H1 (cell line): ENCODE measurements at regions not wholly inside any gene's neighbourhood (a gene's known extent, or its start where the extent isn't known, plus 50 kb on each side); places are given as distances from the start of the nearest gene placed in this dataset.

Experiments
- CREB1 ChIP-seq: IDR thresholded peaks from 2 replicates; pipeline ENCODE4 v1.6.1; 2012; ENCODE audit warnings: inconsistent platforms
- MAFK ChIP-seq: IDR thresholded peaks from 2 replicates; pipeline ENCODE4 v1.6.1; 2012; ENCODE audit warnings: low read depth, mild to moderate bottlenecking, improper control_type of control experiment, low read length
- TAF1 ChIP-seq: IDR thresholded peaks from 2 replicates; pipeline ENCODE4 v1.6.1; 2011; ENCODE audit warnings: mild to moderate bottlenecking, low read depth, low read length
- YY1 ChIP-seq: IDR thresholded peaks from 2 replicates; pipeline ENCODE4 v1.6.1; 2011; ENCODE audit warnings: low read depth, mild to moderate bottlenecking, low read length
- TF ChIP-seq, protein P1 (sequence below): fragments of 300-600 bp; sonication (generic); IDR thresholded peaks from 2 replicates; pipeline ENCODE4 v1.7.1; 2012; ENCODE audit warnings: low read length, moderate library complexity, mild to moderate bottlenecking, inconsistent platforms; ENCODE audit not compliant: insufficient replicate concordance

DNA sequence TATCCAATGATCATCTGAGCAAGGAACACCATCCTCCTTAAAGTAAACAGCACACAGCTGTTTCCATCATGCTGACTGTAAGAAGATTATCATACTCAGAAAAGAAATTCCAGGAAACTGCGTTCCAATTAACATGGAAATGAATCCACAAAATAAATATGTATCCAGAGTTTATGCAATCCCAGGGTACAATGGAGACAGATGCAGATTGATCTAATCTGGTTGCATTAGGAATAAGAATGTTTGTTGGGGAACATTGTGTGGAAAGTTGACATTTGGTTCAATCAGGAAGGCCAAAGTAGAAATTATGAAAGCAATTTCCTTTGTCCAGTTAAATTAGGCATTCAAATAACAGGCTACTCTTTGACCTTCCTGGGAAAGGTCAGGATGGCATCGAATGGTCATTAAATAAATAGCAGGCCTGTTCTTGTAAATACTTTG, 236.9 kb upstream of the AMIGO2 start (continued):
- TF ChIP-seq, protein P1, sequence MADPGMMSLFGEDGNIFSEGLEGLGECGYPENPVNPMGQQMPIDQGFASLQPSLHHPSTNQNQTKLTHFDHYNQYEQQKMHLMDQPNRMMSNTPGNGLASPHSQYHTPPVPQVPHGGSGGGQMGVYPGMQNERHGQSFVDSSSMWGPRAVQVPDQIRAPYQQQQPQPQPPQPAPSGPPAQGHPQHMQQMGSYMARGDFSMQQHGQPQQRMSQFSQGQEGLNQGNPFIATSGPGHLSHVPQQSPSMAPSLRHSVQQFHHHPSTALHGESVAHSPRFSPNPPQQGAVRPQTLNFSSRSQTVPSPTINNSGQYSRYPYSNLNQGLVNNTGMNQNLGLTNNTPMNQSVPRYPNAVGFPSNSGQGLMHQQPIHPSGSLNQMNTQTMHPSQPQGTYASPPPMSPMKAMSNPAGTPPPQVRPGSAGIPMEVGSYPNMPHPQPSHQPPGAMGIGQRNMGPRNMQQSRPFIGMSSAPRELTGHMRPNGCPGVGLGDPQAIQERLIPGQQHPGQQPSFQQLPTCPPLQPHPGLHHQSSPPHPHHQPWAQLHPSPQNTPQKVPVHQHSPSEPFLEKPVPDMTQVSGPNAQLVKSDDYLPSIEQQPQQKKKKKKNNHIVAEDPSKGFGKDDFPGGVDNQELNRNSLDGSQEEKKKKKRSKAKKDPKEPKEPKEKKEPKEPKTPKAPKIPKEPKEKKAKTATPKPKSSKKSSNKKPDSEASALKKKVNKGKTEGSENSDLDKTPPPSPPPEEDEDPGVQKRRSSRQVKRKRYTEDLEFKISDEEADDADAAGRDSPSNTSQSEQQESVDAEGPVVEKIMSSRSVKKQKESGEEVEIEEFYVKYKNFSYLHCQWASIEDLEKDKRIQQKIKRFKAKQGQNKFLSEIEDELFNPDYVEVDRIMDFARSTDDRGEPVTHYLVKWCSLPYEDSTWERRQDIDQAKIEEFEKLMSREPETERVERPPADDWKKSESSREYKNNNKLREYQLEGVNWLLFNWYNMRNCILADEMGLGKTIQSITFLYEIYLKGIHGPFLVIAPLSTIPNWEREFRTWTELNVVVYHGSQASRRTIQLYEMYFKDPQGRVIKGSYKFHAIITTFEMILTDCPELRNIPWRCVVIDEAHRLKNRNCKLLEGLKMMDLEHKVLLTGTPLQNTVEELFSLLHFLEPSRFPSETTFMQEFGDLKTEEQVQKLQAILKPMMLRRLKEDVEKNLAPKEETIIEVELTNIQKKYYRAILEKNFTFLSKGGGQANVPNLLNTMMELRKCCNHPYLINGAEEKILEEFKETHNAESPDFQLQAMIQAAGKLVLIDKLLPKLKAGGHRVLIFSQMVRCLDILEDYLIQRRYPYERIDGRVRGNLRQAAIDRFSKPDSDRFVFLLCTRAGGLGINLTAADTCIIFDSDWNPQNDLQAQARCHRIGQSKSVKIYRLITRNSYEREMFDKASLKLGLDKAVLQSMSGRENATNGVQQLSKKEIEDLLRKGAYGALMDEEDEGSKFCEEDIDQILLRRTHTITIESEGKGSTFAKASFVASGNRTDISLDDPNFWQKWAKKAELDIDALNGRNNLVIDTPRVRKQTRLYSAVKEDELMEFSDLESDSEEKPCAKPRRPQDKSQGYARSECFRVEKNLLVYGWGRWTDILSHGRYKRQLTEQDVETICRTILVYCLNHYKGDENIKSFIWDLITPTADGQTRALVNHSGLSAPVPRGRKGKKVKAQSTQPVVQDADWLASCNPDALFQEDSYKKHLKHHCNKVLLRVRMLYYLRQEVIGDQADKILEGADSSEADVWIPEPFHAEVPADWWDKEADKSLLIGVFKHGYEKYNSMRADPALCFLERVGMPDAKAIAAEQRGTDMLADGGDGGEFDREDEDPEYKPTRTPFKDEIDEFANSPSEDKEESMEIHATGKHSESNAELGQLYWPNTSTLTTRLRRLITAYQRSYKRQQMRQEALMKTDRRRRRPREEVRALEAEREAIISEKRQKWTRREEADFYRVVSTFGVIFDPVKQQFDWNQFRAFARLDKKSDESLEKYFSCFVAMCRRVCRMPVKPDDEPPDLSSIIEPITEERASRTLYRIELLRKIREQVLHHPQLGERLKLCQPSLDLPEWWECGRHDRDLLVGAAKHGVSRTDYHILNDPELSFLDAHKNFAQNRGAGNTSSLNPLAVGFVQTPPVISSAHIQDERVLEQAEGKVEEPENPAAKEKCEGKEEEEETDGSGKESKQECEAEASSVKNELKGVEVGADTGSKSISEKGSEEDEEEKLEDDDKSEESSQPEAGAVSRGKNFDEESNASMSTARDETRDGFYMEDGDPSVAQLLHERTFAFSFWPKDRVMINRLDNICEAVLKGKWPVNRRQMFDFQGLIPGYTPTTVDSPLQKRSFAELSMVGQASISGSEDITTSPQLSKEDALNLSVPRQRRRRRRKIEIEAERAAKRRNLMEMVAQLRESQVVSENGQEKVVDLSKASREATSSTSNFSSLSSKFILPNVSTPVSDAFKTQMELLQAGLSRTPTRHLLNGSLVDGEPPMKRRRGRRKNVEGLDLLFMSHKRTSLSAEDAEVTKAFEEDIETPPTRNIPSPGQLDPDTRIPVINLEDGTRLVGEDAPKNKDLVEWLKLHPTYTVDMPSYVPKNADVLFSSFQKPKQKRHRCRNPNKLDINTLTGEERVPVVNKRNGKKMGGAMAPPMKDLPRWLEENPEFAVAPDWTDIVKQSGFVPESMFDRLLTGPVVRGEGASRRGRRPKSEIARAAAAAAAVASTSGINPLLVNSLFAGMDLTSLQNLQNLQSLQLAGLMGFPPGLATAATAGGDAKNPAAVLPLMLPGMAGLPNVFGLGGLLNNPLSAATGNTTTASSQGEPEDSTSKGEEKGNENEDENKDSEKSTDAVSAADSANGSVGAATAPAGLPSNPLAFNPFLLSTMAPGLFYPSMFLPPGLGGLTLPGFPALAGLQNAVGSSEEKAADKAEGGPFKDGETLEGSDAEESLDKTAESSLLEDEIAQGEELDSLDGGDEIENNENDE = no peak
- TF ChIP-seq YY1 (no peak), TAF1 (no peak), CREB1 (no peak), MAFK (no peak)
